Keratinocyte (primary cell): ENCODE measurements at regions not wholly inside any gene's neighbourhood (a gene's known extent, or its start where the extent isn't known, plus 50 kb on each side); places are given as distances from the start of the nearest gene placed in this dataset.

Experiments used
- EZH2 ChIP-seq: IDR thresholded peaks from one replicate; pipeline ENCODE4 v1.6.1; 2012; ENCODE audit warnings: inconsistent platforms, mild to moderate bottlenecking, low read length, moderate library complexity
- TF ChIP-seq, protein P1 (sequence below), 3 experiments: IDR thresholded peaks in 1 of 3; conservative IDR thresholded peaks in 1 of 3; optimal IDR thresholded peaks in 1 of 3; 2 replicates in 2 of 3; 3 replicates in 1 of 3; pipeline versions ENCODE3 to v1.5.1; 2011; ENCODE audit warnings: low read length in 3 of 3, mild to moderate bottlenecking in 3 of 3, moderate library complexity in 2 of 3, control low read depth in 1 of 3, inconsistent platforms in 1 of 3; ENCODE audit not compliant: insufficient read depth in 2 of 3; ENCODE audit errors: extremely low read depth in 1 of 3

DNA sequence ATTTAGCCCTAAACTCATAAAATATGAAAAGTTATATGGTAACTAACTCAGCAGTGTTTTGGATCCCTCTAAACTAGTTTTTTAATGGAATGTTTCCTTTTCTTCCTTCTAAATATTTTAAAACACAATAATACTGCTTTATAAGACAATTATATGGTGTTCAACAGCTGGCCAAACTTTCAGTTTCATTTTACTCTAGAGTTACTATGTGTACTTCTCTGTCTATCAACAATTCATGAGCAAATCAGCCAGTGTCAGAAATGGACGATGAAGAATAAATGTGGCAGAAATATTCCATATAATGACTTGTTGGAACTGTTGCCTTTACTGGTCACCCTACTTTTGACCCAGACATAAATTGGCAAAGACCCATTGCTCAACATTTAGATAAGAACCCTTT is 64.8 kb upstream of the CXXC4 start:
- TF ChIP-seq, protein P1, sequence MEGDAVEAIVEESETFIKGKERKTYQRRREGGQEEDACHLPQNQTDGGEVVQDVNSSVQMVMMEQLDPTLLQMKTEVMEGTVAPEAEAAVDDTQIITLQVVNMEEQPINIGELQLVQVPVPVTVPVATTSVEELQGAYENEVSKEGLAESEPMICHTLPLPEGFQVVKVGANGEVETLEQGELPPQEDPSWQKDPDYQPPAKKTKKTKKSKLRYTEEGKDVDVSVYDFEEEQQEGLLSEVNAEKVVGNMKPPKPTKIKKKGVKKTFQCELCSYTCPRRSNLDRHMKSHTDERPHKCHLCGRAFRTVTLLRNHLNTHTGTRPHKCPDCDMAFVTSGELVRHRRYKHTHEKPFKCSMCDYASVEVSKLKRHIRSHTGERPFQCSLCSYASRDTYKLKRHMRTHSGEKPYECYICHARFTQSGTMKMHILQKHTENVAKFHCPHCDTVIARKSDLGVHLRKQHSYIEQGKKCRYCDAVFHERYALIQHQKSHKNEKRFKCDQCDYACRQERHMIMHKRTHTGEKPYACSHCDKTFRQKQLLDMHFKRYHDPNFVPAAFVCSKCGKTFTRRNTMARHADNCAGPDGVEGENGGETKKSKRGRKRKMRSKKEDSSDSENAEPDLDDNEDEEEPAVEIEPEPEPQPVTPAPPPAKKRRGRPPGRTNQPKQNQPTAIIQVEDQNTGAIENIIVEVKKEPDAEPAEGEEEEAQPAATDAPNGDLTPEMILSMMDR (optimal IDR thresholded peaks at IDR 0.05 in 1 of 3, IDR thresholded peaks at IDR 0.05 in 1 of 3, conservative IDR thresholded peaks at IDR 0.05 in 1 of 3; ENCODE audit: extremely low read depth in 1 of 3, insufficient read depth in 2 of 3, low read length in 3 of 3) = no peak
- no peak for TF ChIP-seq EZH2
